ENCODE measurements at regions not wholly inside any gene's neighbourhood (a gene's known extent, or its start where the extent isn't known, plus 50 kb on each side); places are given as distances from the start of the nearest gene placed in this dataset.
"Not testable (repeated sequence)": the region's sequence is repeated elsewhere in the genome, so short reads cannot be mapped to it uniquely, and the experiment has no call there.

DNA sequence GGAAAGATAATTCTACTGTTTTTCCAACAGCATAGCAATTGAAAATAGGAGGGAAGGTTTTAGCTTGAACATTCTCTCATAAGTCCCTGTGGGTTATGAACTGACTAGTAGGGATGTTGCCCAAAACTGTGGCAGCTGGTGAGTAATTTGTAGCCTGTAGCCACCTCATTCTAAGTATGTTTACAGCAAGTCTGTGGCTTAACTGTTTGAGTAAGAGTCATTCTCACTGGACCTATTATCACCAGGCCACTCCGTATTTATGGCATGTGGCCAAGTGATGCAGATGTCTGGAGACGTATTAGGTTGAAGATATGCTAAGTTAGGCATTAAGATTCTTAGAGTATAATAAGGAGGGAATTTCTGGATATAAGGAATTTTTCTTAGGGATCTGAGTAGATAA is 458.3 kb downstream of the ETNK1 start:
- DNase-seq (ENCODE audit: low spot score), result no peak

DNA sequence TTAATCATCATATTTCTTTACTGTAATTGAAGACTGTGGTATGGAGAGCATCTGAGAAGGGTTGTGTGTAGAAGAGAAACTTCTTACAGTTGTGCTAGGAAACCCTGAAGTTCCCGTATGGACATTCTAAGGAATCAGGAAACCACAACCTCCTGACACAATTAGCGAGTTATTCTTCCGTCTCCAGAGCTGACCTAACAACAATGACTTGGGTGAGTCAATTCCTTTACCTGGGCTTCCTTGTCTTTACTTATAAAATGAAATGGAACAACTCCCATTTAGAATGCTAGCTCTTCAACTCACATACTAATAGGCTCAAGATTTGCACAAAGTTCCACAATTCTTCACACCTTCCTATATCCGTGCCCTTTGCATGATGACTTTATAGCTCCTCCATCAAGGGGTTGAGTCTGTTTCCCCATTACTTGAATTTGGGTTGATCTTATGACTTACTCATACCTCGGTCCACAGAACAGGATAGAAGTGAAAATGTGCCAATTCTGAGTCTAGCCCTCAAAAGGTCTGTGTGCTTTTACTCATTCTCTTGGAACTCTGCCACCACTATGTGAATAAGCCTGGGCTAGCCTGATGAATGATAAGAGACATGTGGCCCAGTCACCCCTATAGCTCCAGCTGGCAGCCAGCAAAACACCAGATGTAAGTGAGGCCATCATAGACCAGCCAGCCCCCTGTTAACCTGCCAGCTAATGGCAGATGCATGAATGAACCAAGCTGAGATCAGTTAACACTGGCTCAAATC is 459.4 kb downstream of the ETNK1 start:
- no peak for DNase-seq (ENCODE audit: low spot score)

DNA sequence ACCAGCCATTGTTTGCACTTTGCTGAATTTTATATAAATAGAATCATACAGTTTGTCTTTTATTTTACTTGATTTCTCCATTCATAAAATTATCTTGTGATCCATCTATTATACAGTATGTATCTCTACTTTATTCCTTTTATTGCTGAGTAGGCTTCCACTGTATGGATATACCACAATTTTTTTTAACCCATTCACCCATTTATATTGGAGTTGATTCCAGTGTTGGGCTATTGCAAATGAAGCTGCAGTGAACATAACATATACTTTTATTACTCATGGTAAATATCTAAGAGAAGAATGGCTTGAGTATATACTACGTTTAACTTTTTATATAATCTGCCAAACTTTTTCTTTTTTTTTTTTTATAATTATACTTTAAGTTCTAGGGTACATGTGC is 463.6 kb downstream of the ETNK1 start:
- DNase-seq (ENCODE audit: low spot score), result no peak

DNA sequence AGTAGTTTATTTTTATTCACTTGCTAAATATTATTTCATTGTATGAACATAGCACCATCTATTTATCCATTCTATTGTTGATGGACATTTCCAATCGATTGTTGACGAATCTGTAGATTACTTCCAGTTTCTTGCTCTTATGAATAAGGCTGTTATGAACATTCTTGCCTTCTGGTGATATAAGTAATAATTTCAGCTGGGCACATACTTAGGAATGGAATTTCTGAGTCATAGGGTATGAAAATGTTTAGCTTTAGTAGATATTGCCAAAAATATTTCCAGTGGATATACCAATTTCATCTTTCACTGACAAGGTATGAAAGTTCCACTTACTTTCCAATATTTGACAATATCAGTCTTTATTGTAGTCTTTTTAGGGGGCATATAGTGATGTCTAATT is 468.5 kb downstream of the ETNK1 start:
- no peak for DNase-seq (ENCODE audit: low spot score)

DNA sequence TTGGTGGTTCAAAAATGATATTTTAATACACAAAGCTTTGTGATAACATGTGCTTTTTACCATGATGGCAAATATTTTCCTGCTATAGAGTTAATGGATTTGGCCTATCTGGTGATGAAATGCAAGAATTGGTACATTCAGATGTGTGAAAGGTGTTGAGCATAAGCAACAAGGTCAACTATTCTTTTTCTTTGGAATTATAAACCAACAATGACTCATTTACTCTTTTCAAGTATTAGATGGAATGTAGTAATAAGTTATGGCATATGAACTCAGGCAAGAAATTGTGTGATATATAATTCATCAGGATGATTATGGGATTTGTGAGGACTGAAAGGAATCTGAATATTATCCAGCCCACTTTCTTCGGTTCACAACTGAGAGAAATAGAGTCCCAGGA is 471.4 kb downstream of the ETNK1 start:
- no peak for DNase-seq (ENCODE audit: low spot score)

DNA sequence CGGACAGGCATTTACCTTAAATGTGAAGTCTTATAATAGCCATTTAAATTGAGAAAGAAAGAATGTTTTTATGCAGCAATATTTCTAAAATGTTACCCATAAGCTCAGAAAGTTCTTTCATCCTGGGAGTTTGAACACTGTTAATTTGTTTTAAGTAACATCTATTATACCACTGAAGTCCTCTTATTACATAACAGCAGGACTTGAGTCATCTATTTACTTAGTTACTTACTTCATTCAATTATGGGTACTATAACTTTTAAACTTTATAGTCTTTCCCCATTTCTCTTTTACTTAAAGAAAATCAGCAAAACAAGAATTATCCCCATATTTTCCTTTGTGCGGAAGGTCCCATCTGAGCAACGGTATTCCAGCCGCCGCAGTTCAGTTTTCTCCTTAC is 473.1 kb downstream of the ETNK1 start:
- DNase-seq (ENCODE audit: low spot score), result no peak

DNA sequence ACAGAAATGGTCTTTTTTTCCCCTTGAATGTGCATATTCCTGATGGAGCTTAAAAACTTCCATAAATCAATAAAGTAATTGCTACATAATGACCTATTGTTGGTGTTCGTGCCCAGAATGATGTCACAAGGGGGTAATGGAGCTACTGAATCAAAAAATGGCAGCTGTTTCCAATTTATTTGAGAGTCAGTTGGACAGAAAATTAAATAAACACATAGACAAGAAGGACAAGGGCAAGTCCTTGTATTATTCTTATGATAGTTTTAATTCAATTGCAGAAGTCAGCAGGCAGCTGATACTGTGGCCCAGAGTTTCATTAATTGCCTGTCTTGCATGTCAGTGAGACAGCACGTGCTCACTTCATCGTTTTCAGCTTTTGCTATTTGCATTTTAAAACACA is 473.5 kb downstream of the ETNK1 start:
- no peak for DNase-seq (ENCODE audit: low spot score)

DNA sequence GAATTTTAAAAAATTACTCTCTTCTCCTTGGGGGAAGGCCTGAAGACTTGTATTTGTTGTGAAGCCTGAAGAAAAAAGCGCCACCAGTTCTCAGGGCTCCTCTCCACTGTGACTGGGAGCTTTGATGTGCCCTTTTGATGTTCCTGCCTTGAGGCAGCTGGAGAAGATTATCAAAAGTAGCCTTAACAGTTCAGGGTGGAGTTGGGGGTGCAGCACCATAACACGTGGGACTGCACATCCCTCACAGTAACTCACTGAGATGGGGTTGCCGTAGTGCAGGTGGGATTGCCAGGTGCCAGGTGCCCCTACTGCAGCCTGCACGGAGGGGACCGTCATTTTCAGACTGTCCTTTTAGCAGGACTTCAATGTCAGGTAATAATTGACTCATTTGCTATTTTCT is 474.1 kb downstream of the ETNK1 start:
- DNase-seq (ENCODE audit: low spot score), result no peak

DNA sequence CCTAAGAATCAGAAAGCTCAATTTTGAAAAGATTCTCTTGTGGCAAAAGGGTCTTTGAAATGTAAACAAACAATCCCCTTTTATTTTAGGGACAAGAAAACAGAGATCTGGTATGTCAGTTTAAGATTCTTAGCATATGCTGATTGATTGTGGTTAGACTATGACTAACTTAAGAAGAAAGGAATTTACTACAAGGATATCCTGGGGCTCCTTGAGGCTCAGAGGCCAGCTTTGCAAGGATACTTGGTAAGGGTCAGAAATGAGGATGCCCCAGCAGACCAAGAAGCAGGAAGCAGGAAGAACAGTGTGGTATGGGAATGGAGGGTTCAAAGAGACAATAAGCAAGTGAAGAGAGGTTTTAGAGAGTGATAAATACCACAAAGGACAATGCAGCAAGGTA is 474.6 kb downstream of the ETNK1 start:
- DNase-seq (ENCODE audit: low spot score), result no peak

DNA sequence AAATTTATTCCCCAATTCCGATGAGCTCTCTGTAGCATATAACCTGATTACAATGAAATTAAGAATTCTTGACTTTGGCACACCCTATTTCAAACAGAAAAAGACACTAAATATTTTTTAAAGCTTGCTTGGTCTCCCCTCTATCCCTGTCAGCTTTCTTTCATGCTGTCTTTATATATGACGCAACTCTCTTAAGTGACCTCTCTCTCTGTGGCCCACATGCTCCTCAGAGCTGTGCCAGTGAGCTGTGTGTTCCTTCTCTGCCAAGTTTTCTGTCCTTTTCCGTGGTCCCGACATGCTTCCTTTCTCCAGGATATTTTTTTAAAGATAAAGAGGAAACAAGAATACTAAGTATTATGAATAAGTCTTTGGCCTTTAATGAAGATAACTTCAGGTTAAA is 484.0 kb downstream of the ETNK1 start:
- DNase-seq (ENCODE audit: low spot score), result no peak

DNA sequence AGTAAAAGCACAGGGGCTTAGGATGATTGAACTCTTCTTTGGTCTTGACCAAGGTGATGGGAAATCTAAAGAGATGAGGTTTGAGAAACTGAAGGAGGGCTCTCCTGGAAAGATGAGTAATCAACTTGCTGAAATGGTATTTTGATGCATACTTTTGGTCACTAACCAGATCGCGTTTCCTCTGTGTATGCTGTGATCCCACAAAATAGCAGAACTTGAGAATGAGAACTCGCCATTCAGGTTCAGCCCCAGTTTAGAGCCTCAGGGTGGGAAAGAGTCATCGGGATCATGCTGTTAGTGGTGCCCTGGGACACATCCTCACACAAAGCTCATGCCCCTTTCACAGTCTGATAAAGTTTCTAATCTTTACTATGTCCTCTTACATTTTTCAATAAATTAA is 488.8 kb downstream of the ETNK1 start:
- DNase-seq (ENCODE audit: low spot score), result no peak

DNA sequence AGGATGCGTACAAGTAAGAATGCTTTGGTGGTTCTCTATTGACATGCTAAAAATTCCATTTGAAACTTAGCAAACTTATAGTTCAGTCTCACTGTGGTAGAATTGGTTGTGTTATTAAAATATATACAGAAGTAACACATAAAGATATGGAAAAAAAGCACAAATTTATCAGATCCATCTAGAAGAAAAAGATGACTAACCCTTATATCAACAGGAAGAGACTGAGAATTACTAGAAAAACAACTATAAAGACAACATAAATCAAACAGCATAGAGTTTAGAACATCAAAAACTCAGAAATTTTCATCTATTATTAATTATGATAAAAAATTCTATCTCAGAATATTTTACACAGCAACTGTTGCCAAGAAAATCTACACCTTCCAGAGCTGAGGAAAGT is 491.0 kb downstream of the ETNK1 start:
- no peak for DNase-seq (ENCODE audit: low spot score)

DNA sequence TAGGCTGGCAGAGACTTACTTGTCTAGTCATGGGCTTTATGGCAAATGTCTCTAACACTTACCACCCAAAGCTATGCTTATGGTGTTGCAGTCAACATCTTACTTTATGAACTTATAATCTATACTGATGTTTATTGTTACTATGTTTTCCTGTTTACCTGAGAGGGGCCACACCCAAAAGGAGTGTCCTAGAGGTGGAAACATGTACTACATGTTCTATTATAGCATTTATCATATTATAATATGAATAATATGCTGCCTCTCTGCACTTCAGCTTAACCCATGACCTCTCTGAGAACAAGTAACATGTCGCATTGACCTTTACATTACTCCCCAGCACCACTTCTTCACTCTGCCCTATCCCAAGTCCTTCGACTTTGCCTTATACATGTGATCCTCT is 501.8 kb downstream of the ETNK1 start:
- DNase-seq (ENCODE audit: low spot score), result no peak

DNA sequence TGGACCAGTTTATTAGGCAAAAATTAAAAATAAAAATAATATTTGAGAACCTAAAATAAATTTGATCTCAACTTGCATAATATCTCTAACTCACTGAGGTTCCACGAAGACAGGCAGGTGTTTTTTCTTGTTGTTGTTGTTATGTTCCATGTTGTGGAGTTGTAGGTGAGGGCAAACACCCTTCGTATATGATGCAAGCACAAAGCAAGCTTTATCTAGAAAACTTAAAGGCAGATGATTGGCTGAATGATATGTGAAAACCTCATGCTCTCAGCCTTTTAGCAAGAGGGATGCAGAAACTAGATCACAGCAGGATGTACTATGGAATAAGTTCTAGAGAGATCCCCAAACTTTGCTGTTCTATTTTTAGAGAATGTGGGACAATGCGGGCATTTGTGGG is 502.7 kb downstream of the ETNK1 start:
- DNase-seq (ENCODE audit: low spot score), result no peak

DNA sequence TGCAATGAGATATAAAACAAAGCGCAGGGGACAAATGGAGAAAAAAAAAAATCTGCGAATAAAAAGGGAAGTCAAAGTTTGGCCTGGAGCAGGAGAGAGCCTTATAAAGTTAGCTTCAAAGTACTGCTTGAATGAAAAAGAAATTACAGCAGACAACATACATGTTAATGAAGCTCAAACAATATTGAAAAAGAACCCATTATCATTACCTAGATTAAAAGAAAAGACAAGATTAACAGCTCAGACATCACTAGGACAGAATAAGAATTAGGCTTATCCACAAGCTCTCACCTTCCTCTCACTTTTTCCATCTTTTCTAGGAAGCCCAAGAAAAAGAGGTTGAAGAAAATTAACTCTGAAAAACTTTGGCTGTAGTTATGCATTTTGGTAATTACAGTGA is 503.5 kb downstream of the ETNK1 start:
- no peak for DNase-seq (ENCODE audit: low spot score)

DNA sequence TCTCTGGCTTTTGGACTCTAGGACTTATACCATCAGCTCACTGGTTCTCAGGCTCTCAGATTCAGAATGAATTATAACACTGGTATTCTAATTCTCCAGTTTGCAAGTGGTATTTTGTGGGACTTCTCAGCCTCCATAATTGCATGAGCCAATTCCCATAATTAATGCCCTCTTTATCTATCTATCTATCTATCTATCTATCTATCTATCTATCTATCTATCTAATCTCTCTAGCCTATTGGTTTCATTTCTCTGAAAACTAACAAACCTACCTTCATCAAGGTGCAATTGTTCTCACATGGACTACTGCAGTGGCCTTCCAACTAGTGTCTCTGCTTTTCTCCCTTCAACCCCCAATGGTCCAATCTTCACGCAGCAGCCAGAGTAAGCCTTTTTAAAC is 507.4 kb downstream of the ETNK1 start:
- no peak for DNase-seq (ENCODE audit: low spot score)

DNA sequence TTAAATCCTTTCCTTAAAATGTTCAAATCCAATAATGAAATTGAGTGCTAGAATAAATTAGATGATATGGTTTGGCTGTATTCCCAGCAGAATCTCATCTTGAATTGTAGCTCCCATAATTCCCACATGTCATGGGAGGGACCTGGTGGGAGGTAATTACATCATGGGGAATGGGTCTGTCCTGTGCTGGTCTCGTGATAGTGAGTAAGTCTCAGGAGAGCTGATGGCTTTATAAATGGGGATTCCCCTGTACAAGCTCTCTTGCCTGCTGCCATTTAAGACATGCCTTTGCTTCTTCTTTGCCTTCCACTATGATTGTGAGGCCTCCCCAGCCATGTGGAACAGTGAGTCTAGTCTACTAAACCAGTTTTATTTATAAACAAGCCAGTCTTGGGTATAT is 508.5 kb downstream of the ETNK1 start:
- DNase-seq (ENCODE audit: low spot score), result no peak

DNA sequence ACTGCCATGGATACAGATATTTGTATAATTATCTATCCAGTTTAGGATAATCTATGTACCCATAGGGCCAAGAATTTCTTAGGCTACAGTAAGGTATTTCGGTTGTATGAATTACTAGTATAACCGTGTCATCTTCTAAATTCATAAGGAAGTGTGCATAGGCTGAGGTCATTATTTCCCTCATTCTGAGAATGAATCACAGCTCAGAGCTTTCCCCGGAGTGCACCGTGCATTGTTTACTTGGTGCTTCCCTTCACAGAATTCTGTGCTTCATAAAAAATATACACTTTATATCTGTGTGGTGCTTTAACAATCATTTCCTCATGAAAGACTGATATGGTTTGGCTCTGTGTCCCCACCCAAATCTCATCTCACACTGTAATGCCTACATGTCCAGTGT is 514.1 kb downstream of the ETNK1 start:
- no peak for DNase-seq (ENCODE audit: low spot score)

DNA sequence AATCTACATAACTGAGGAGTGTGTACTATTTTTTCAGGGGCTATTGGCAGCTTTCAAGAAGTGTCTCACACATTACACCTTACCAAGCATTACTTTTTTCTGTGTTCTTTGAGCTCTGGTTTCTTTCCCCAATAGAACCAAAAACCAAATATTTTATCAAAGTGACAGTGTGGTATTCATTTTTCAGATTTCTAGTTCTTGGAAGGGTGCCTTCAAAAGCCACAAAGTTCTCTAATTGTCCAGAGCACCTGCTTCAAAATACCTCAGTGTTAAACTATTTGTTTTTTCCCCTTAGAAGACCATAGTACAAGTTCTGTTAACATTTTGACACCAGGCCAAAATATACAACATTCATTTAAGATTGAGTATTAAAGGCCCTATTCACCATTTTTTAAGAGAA is 515.7 kb downstream of the ETNK1 start:
- no peak for DNase-seq (ENCODE audit: low spot score)

DNA sequence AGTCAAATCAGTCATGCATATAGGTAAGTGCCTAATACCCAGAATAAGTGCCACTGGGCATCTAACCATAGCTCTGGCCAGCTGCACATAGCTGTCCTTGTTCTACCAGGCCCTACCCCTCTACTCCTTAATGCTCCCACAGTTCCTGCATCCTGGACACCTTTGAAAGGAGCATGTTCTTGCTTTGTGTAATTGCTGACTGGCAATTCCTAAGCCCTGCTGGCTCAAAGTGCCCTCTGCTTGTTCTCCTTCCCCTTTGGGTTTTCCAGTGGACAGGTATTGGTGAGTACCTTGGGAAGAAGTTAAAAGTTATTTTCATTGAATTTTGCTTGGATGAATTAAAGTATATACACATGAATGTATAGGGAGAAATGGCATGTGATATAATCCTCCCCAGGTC is 516.4 kb downstream of the ETNK1 start:
- DNase-seq (ENCODE audit: low spot score), result no peak

DNA sequence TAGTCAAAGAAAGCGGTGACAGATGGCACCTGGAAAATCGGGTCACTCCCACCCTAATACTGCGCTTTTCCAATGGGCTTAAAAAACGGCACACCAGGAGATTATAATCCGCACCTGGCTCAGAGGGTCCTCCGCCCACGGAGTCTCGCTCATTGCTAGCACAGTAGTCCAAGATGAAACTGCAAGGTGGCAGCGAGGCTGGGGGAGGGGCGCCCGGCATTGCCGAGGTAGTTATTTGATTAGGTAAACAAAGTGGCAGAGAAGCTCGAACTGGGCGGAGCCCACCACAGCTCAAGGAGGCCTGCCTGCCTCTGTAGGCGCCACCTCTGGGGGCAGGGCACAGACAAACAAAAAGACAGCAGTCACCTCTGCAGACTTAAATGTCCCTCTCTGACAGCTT is 521.1 kb downstream of the ETNK1 start:
- not testable (repeated sequence) for DNase-seq (ENCODE audit: low spot score)

DNA sequence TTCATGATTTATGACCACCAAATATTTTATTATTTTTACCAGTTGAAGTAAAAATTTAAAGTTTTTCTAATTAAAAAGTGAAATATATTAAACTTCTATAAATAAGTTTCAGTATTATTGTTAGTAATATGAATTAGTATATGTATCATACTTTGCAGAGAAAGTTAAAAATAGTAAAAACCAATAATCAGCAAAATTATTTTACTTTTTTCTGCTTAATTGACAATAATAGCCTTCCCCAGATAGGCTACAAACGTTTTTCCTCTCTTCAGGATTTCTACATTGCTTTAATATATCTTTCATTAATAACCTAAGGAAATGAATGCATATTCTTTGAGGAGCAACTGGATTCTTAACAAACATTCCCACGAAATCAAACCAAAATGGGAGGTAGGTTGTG is 543.5 kb downstream of the ETNK1 start:
- no peak for DNase-seq (ENCODE audit: low spot score)

DNA sequence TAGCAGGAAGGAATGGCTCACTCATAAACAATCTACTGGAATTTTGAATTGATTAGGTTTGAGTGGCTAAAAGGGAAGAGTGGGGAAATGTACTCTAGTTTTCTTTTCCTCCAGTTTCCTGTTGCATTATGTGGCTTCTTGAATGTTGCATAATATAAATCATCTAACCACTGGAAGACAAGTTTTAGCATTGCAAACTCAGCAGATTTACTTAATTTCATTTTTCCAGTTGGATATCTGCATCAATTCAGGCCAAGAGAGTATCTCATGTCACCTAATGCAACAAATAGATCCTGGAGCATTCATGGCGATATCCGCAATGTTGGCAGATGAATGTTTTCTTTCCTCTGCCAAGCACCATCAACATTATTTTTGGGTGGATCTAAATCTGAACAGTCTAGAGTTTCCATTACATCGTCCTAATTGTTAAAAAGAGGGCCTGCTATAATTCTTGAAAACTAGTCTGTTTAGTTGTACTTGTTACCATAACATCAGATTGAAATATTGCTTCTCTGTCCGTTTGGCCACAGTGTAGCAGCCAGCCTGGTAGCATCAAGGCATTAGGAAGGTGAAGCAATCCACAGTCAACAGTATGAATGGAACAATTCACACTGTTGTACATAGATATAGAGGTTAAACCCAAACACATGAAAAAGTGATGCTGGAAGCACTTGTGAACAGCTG is 544.2 kb downstream of the ETNK1 start:
- DNase-seq (ENCODE audit: low spot score), result no peak

DNA sequence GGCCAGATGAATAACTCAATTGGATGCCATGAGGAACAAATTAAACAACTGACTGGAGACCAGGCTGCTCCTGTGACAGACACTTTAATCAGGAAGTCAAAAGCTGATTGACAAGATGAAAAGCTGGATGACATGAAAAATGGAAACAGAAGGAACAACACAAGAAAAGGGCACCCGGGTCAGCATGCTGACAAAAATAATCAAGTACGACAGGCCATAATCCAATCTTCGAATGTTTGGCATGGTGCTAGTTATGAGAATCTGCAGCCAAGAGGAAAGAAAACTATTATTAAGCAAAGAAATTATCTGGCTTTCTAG is 544.7 kb downstream of the ETNK1 start:
- no peak for DNase-seq (ENCODE audit: low spot score)

Data from hematopoietic multipotent progenitor cell treated with erythropoietin and hydrocortisone succinate and interleukin-3 and kit ligand, for 15 days (in vitro differentiated cells).